ENCODE measurements at regions not wholly inside any gene's neighbourhood (a gene's known extent, or its start where the extent isn't known, plus 50 kb on each side); places are given as distances from the start of the nearest gene placed in this dataset.

GRCh38 chr1:234719454-234720251, 109.7 kb upstream of the IRF2BP2 start (continued):
- TF ChIP-seq SP5 (CRISPR knock-in tag; IDR thresholded peaks at IDR 0.05; ENCODE audit: borderline replicate concordance, low read depth) (peak; percentile 31; the same call in 1 of the 2 replicates), KLF6 (CRISPR knock-in tag; IDR thresholded peaks at IDR 0.05) (no peak; the same call in 1 of the 2 replicates), TFAP4 (IDR thresholded peaks at IDR 0.05; ENCODE audit: borderline replicate concordance, low read depth) (peak; percentile 92; the same call in 1 of the 2 replicates), ZNF788 (CRISPR knock-in tag; IDR thresholded peaks at IDR 0.05; ENCODE audit: borderline replicate concordance) (peak; percentile 50; the same call in 1 of the 2 replicates), ZBTB25 (CRISPR knock-in tag; IDR thresholded peaks at IDR 0.05) (0 out of 2 replicates have a peak, but pooled peaks have one; percentile 67), ZSCAN22 (CRISPR knock-in tag; IDR thresholded peaks at IDR 0.05) (no peak), ATF4 (CRISPR knock-in tag; IDR thresholded peaks at IDR 0.05) (0 out of 4 replicates have a peak, but pooled peaks of 1 of the 2 experiments have one; percentile 43), ZNF501 (CRISPR knock-in tag; IDR thresholded peaks at IDR 0.05) (peak; percentile 68; the same call in 1 of the 2 replicates), ATF5 (CRISPR knock-in tag; IDR thresholded peaks at IDR 0.05; ENCODE audit: low read depth) (no peak), KLF15 (CRISPR knock-in tag; IDR thresholded peaks at IDR 0.05; ENCODE audit: borderline replicate concordance) (no peak), SP4 (CRISPR knock-in tag; IDR thresholded peaks at IDR 0.05) (0 out of 2 replicates have a peak, but pooled peaks have one; percentile 23), ZNF205 (CRISPR knock-in tag; IDR thresholded peaks at IDR 0.05) (peak; percentile 30), CREBL2 (CRISPR knock-in tag; IDR thresholded peaks at IDR 0.05; ENCODE audit: borderline replicate concordance) (no peak), ZNF263 (CRISPR knock-in tag; IDR thresholded peaks at IDR 0.05) (no peak), JARID2 (CRISPR knock-in tag; IDR thresholded peaks at IDR 0.05; ENCODE audit: insufficient replicate concordance) (no peak), ELF4 (CRISPR knock-in tag; IDR thresholded peaks at IDR 0.05; ENCODE audit: borderline replicate concordance) (0 out of 2 replicates have a peak, but pooled peaks have one; percentile 77), NFE2L1 (CRISPR knock-in tag; IDR thresholded peaks at IDR 0.05; ENCODE audit: borderline replicate concordance) (no peak), ZHX1 (CRISPR knock-in tag; IDR thresholded peaks at IDR 0.05; ENCODE audit: low read depth) (no peak; the same call in 1 of the 2 replicates), HMG20B (CRISPR knock-in tag; conservative IDR thresholded peaks at IDR 0.05) (peak; percentile 52; the same call in 1 of the 2 replicates), ZNF20 (CRISPR knock-in tag; IDR thresholded peaks at IDR 0.05) (no peak), PBX2 (CRISPR knock-in tag; IDR thresholded peaks at IDR 0.05) (peak; percentile 85)
